HEK293 (cell line): ENCODE measurements at regions not wholly inside any gene's neighbourhood (a gene's known extent, or its start where the extent isn't known, plus 50 kb on each side); places are given as distances from the start of the nearest gene placed in this dataset.

Experiments
- CTCF ChIA-PET: fragments of 350-600 bp; formaldehyde crosslinking; extraction: SDS; loops from one replicate; lab custom pipeline; 2021; ENCODE audit warnings: antibody characterized with exemption; lab: Yijun Ruan, JAX
- POLR2A ChIA-PET: fragments of 300-600 bp; formaldehyde crosslinking; extraction: SDS; loops from one replicate; lab custom pipeline; 2020; ENCODE audit warnings: antibody characterized with exemption, inconsistent platforms; lab: Yijun Ruan, JAX
- H3K27ac ChIP-seq: fragments of 200-500 bp; sonication (Bioruptor generic); 2 replicates; pipeline ENCODE4 v1.5.1; 2014; ENCODE audit warnings: low read depth, low read length, control low read depth, inconsistent platforms; ENCODE audit errors: extremely low read depth
- H3K36me3 ChIP-seq, 2 experiments: fragments of 200-500 bp in 1 of 2; sonication (Bioruptor generic) in 1 of 2; 1 replicate in 1 of 2; 2 replicates in 1 of 2; pipeline ENCODE4 v1.5.1; 2014 to 2017; ENCODE audit warnings: inconsistent platforms in 2 of 2, low read length in 2 of 2; ENCODE audit not compliant: control insufficient read depth in 2 of 2, insufficient read depth in 1 of 2
- H3K4me1 ChIP-seq: fragments of 200-500 bp; sonication (Bioruptor generic); 2 replicates; pipeline ENCODE4 v1.5.1; 2014; ENCODE audit warnings: mild to moderate bottlenecking, low read length, inconsistent platforms; ENCODE audit not compliant: control insufficient read depth, insufficient read depth
- H3K4me3 ChIP-seq: 2 replicates; pipeline ENCODE4 v1.5.1; 2011; ENCODE audit warnings: low read depth, mild to moderate bottlenecking, control low read depth, low read length, moderate library complexity
- H3K9me3 ChIP-seq: fragments of 200-500 bp; sonication (Bioruptor generic); 2 replicates; pipeline ENCODE4 v1.5.1; 2014; ENCODE audit warnings: low read depth, low read length, inconsistent platforms; ENCODE audit not compliant: control insufficient read depth, insufficient read depth
- GLI2 ChIP-seq: fragments of 450-650 bp; formaldehyde crosslinking; IDR thresholded peaks from 2 replicates; pipeline ENCODE4; 2017; ENCODE audit warnings: missing biosample characterization, missing genetic modification characterization, low read depth, borderline replicate concordance
- GLIS2 ChIP-seq: fragments of 450-650 bp; formaldehyde crosslinking; IDR thresholded peaks from 2 replicates; pipeline ENCODE4 v1.5.1; 2016; ENCODE audit warnings: missing biosample characterization, missing genetic modification characterization
- KLF7 ChIP-seq: fragments of 450-650 bp; formaldehyde crosslinking; IDR thresholded peaks from 2 replicates; pipeline ENCODE4 v1.5.1; 2016; ENCODE audit warnings: missing biosample characterization, missing genetic modification characterization, borderline replicate concordance
- ZBTB1 ChIP-seq: fragments of 450-650 bp; formaldehyde crosslinking; IDR thresholded peaks from 2 replicates; pipeline ENCODE4 v1.5.1; 2016; ENCODE audit warnings: missing biosample characterization, missing genetic modification characterization
- ZBTB8A ChIP-seq: fragments of 450-650 bp; formaldehyde crosslinking; IDR thresholded peaks from 2 replicates; pipeline ENCODE4 v1.5.1; 2016; ENCODE audit warnings: missing biosample characterization, missing genetic modification characterization
- ZFHX2 ChIP-seq: fragments of 450-650 bp; formaldehyde crosslinking; conservative IDR thresholded peaks from 2 replicates; pipeline ENCODE4 v1.5.1; 2016; ENCODE audit warnings: missing biosample characterization, missing genetic modification characterization
- ZFP37 ChIP-seq: fragments of 450-650 bp; formaldehyde crosslinking; IDR thresholded peaks from 2 replicates; pipeline ENCODE4 v1.5.1; 2016; ENCODE audit warnings: missing biosample characterization, missing genetic modification characterization
- ZFP41 ChIP-seq: fragments of 450-650 bp; formaldehyde crosslinking; IDR thresholded peaks from 2 replicates; pipeline ENCODE4 v1.5.1; 2016; ENCODE audit warnings: missing biosample characterization, missing genetic modification characterization, borderline replicate concordance
- ZFP69B ChIP-seq: fragments of 450-650 bp; formaldehyde crosslinking; IDR thresholded peaks from 2 replicates; pipeline ENCODE4 v1.5.1; 2016; ENCODE audit warnings: missing biosample characterization, missing genetic modification characterization
- ZNF157 ChIP-seq: fragments of 450-650 bp; formaldehyde crosslinking; IDR thresholded peaks from 2 replicates; pipeline ENCODE4 v1.5.1; 2016; ENCODE audit warnings: missing biosample characterization, missing genetic modification characterization
- ZNF184 ChIP-seq: fragments of 450-650 bp; IDR thresholded peaks from 2 replicates; pipeline ENCODE4 v1.5.1; 2018; ENCODE audit warnings: missing biosample characterization, mild to moderate bottlenecking, missing genetic modification characterization
- ZNF335 ChIP-seq: fragments of 450-650 bp; formaldehyde crosslinking; conservative IDR thresholded peaks from 2 replicates; pipeline ENCODE4 v1.5.1; 2016; ENCODE audit warnings: missing biosample characterization, missing genetic modification characterization
- ZNF423 ChIP-seq: fragments of 450-650 bp; formaldehyde crosslinking; IDR thresholded peaks from 2 replicates; pipeline ENCODE4 v1.5.1; 2016; ENCODE audit warnings: missing biosample characterization, missing genetic modification characterization
- ZNF48 ChIP-seq: fragments of 450-650 bp; formaldehyde crosslinking; IDR thresholded peaks from 2 replicates; pipeline ENCODE4 v1.5.1; 2016; ENCODE audit warnings: missing biosample characterization, missing genetic modification characterization
- ZNF521 ChIP-seq: fragments of 450-650 bp; formaldehyde crosslinking; IDR thresholded peaks from 2 replicates; pipeline ENCODE4 v1.5.1; 2017; ENCODE audit warnings: missing biosample characterization, mild to moderate bottlenecking, missing genetic modification characterization
- ZNF585B ChIP-seq: fragments of 450-650 bp; formaldehyde crosslinking; IDR thresholded peaks from 2 replicates; pipeline ENCODE4 v1.5.1; 2016; ENCODE audit warnings: missing biosample characterization, missing genetic modification characterization
- ZNF596 ChIP-seq: fragments of 450-650 bp; IDR thresholded peaks from 2 replicates; pipeline ENCODE4 v1.5.0; 2018; ENCODE audit warnings: missing biosample characterization, mild to moderate bottlenecking, missing genetic modification characterization, moderate library complexity
- ZNF600 ChIP-seq: fragments of 450-650 bp; formaldehyde crosslinking; IDR thresholded peaks from 2 replicates; pipeline ENCODE4 v1.5.1; 2016; ENCODE audit warnings: missing biosample characterization, missing genetic modification characterization
- ZNF629 ChIP-seq: fragments of 450-650 bp; formaldehyde crosslinking; IDR thresholded peaks from 2 replicates; pipeline ENCODE4 v1.5.1; 2017; ENCODE audit warnings: missing biosample characterization, missing genetic modification characterization
- ZNF76 ChIP-seq: fragments of 450-650 bp; formaldehyde crosslinking; IDR thresholded peaks from 2 replicates; pipeline ENCODE4; 2016; ENCODE audit warnings: low read depth, missing biosample characterization, missing genetic modification characterization, borderline replicate concordance
- TF ChIP-seq, protein P1 (sequence below): fragments of 450-650 bp; formaldehyde crosslinking; IDR thresholded peaks from 2 replicates; pipeline ENCODE4 v1.5.1; 2016; ENCODE audit warnings: missing biosample characterization, missing genetic modification characterization
- TF ChIP-seq, protein P2 (sequence below): fragments of 450-650 bp; formaldehyde crosslinking; IDR thresholded peaks from 2 replicates; pipeline ENCODE4 v1.5.1; 2016; ENCODE audit warnings: missing biosample characterization, missing genetic modification characterization
- TF ChIP-seq, protein P3 (sequence below): fragments of 450-650 bp; formaldehyde crosslinking; IDR thresholded peaks from 2 replicates; pipeline ENCODE4 v1.5.1; 2016; ENCODE audit warnings: missing biosample characterization, missing genetic modification characterization
- TF ChIP-seq, protein P4 (sequence below): fragments of 450-650 bp; formaldehyde crosslinking; IDR thresholded peaks from 2 replicates; pipeline ENCODE4 v1.5.1; 2016; ENCODE audit warnings: missing biosample characterization, missing genetic modification characterization
- TF ChIP-seq, protein P5 (sequence below): fragments of 450-650 bp; formaldehyde crosslinking; IDR thresholded peaks from 2 replicates; pipeline ENCODE4 v1.5.1; 2016; ENCODE audit warnings: missing biosample characterization, missing genetic modification characterization

DNA sequence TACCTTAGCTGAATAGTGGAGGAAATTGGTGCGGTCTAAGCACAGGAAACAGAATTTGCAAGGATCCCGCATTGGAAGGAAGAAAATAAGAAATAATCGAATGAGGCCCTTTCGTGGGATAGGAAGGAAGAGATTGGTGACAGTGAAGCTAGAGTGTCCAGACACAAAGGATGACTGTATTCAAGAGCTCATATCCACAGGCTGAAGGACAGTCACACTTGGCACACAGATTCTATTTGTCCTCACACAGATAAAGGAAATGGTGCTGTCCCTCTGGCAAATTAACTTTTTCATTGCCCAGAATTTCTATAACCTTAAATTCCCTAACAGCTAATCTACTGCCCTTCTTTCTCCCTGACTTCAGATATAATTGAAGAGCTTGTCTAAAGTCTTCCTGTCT lies 2188.9 kb upstream of the TENM3 start:
- H3K4me3 ChIP-seq: no peak overlapping the region
- H3K9me3 ChIP-seq: no peaks in the 10 kb centered on the region
- no peaks in the 10 kb centered on the region for H3K36me3 ChIP-seq
- no peak overlapping the region for H3K27ac ChIP-seq
- ChIA-PET POLR2A (interaction anchor here (0.6 kb wide), 1 partner anchor 419 kb away, joined by 3 read pairs; no protein-coding TSS in a partner anchor), CTCF (no interaction called here)
- no peak for TF ChIP-seq GLI2 (tag by site-specific recombination)
- no peak for TF ChIP-seq ZNF48 (tag by site-specific recombination)
- no peak for TF ChIP-seq ZNF629 (tag by site-specific recombination)
- no peak for TF ChIP-seq ZNF184 (tag by site-specific recombination)
- no peak for TF ChIP-seq ZFP41 (tag by site-specific recombination)
- H3K4me1 ChIP-seq: peaks cover 7% of the 10 kb centered on the region; the same call in 1 of the 2 replicates

DNA sequence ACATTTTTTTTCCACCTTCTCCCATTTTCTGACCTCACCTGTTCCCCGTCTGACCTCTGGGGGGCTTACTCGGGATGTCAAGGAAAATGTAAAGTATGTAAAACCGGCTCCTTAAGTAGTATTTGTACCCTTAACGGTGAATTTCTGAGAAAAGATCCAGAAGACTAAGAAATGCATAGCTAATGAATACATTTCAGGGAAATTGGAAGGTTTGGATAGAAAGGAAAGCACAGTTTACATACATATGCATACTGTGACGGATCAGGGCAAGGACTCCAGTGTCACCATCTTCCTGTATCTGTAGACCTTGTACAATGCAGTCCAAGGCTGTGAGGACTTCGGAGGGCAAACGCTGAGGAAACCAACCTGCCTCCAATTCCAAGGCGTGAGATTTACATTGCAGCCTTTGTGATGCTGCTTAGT lies 2185.9 kb upstream of the TENM3 start:
- Histone ChIP-seq H3K36me3 (no peaks in the 10 kb centered on the region), H3K4me1 (peaks cover 12% of the 10 kb centered on the region), H3K9me3 (no peaks in the 10 kb centered on the region), H3K27ac (no peak overlapping the region), H3K4me3 (peak overlapping the region; percentile 76)
- TF ChIP-seq, protein P1, sequence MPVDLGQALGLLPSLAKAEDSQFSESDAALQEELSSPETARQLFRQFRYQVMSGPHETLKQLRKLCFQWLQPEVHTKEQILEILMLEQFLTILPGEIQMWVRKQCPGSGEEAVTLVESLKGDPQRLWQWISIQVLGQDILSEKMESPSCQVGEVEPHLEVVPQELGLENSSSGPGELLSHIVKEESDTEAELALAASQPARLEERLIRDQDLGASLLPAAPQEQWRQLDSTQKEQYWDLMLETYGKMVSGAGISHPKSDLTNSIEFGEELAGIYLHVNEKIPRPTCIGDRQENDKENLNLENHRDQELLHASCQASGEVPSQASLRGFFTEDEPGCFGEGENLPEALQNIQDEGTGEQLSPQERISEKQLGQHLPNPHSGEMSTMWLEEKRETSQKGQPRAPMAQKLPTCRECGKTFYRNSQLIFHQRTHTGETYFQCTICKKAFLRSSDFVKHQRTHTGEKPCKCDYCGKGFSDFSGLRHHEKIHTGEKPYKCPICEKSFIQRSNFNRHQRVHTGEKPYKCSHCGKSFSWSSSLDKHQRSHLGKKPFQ: no peak
- TF ChIP-seq ZNF600 (tag by site-specific recombination): peak; percentile 40
- ChIA-PET CTCF (no interaction called here), POLR2A (no interaction called here)

DNA sequence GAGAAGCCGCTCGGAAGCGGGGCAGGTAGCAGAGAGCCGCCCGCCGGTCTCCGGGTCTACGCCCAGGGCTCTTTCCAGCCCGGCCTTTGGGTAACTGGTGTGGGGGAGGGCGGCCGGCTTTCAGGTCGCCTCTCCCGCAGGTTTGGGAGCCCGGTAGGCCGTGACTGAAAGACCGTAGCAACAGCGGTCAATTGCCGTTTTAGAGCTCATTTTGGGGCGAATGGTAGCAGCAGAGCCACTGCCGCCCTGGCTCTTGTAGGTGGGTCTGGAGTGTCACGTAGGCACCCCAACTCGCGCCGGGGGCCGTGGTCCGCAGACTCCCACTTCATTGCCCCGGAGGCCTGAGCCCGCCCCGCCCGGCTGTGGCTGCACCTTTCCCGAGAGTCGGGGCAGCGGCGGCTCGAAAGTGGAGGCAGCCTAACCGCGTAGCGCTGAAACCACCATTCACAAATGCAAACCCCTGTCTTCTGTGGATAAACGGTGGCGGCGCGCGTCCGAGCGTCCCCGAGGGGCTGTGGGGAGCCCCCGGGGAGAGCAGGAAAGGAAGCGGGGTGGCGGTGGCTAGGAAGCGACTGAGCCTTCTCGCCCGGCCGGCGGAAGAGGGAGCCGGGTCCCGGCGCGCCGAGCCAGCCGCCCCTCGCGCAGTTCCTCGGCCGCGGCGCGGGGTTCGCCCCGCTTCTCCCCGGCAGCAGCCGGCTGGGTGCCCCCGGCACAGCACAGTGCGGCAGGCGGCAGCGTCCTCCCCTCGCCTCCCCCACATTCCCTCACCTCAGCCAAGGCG lies 2185.1 kb upstream of the TENM3 start:
- ChIA-PET CTCF (no interaction called here), POLR2A (no interaction called here)
- Histone ChIP-seq H3K27ac (peak overlapping the region; percentile 89), H3K4me1 (peaks cover 12% of the 10 kb centered on the region), H3K9me3 (no peaks in the 10 kb centered on the region), H3K4me3 (peak overlapping the region; percentile 76), H3K36me3 (no peaks in the 10 kb centered on the region)
- TF ChIP-seq, protein P2, sequence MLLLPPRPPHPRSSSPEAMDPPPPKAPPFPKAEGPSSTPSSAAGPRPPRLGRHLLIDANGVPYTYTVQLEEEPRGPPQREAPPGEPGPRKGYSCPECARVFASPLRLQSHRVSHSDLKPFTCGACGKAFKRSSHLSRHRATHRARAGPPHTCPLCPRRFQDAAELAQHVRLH: no peak
- TF ChIP-seq ZNF585B: no peak
- TF ChIP-seq, protein P3, sequence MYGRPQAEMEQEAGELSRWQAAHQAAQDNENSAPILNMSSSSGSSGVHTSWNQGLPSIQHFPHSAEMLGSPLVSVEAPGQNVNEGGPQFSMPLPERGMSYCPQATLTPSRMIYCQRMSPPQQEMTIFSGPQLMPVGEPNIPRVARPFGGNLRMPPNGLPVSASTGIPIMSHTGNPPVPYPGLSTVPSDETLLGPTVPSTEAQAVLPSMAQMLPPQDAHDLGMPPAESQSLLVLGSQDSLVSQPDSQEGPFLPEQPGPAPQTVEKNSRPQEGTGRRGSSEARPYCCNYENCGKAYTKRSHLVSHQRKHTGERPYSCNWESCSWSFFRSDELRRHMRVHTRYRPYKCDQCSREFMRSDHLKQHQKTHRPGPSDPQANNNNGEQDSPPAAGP (tag by site-specific recombination): 0 out of 2 replicates have a peak, but pooled peaks have one; percentile 45
- no peak for TF ChIP-seq ZBTB1 (tag by site-specific recombination)
- TF ChIP-seq ZBTB8A: peak; percentile 69
- peak; percentile 31 for TF ChIP-seq ZFHX2 (tag by site-specific recombination)
- TF ChIP-seq, protein P4, sequence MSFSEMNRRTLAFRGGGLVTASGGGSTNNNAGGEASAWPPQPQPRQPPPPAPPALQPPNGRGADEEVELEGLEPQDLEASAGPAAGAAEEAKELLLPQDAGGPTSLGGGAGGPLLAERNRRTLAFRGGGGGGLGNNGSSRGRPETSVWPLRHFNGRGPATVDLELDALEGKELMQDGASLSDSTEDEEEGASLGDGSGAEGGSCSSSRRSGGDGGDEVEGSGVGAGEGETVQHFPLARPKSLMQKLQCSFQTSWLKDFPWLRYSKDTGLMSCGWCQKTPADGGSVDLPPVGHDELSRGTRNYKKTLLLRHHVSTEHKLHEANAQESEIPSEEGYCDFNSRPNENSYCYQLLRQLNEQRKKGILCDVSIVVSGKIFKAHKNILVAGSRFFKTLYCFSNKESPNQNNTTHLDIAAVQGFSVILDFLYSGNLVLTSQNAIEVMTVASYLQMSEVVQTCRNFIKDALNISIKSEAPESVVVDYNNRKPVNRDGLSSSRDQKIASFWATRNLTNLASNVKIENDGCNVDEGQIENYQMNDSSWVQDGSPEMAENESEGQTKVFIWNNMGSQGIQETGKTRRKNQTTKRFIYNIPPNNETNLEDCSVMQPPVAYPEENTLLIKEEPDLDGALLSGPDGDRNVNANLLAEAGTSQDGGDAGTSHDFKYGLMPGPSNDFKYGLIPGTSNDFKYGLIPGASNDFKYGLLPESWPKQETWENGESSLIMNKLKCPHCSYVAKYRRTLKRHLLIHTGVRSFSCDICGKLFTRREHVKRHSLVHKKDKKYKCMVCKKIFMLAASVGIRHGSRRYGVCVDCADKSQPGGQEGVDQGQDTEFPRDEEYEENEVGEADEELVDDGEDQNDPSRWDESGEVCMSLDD: peak; percentile 54; the same call in 1 of the 2 replicates
- TF ChIP-seq KLF7 (tag by site-specific recombination): 0 out of 2 replicates have a peak, but pooled peaks have one; percentile 41
- no peak for TF ChIP-seq ZFP69B (tag by site-specific recombination)
- no peak for TF ChIP-seq ZNF521 (tag by site-specific recombination)
- TF ChIP-seq ZFP37 (tag by site-specific recombination): 0 out of 2 replicates have a peak, but pooled peaks have one; percentile 58
- TF ChIP-seq ZNF423 (tag by site-specific recombination): peak; percentile 16; the same call in 1 of the 2 replicates
- peak; percentile 91 for TF ChIP-seq ZNF335 (tag by site-specific recombination)
- TF ChIP-seq ZNF76: no peak
- TF ChIP-seq ZNF596 (tag by site-specific recombination): no peak
- TF ChIP-seq, protein P5, sequence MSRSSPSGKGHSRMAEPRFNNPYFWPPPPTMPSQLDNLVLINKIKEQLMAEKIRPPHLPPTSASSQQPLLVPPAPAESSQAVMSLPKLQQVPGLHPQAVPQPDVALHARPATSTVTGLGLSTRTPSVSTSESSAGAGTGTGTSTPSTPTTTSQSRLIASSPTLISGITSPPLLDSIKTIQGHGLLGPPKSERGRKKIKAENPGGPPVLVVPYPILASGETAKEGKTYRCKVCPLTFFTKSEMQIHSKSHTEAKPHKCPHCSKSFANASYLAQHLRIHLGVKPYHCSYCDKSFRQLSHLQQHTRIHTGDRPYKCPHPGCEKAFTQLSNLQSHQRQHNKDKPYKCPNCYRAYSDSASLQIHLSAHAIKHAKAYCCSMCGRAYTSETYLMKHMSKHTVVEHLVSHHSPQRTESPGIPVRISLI (tag by site-specific recombination): no peak
- peak; percentile 42 for TF ChIP-seq GLIS2
- TF ChIP-seq ZNF157 (tag by site-specific recombination): no peak
